ENCODE measurements at regions not wholly inside any gene's neighbourhood (a gene's known extent, or its start where the extent isn't known, plus 50 kb on each side); places are given as distances from the start of the nearest gene placed in this dataset.

DNA sequence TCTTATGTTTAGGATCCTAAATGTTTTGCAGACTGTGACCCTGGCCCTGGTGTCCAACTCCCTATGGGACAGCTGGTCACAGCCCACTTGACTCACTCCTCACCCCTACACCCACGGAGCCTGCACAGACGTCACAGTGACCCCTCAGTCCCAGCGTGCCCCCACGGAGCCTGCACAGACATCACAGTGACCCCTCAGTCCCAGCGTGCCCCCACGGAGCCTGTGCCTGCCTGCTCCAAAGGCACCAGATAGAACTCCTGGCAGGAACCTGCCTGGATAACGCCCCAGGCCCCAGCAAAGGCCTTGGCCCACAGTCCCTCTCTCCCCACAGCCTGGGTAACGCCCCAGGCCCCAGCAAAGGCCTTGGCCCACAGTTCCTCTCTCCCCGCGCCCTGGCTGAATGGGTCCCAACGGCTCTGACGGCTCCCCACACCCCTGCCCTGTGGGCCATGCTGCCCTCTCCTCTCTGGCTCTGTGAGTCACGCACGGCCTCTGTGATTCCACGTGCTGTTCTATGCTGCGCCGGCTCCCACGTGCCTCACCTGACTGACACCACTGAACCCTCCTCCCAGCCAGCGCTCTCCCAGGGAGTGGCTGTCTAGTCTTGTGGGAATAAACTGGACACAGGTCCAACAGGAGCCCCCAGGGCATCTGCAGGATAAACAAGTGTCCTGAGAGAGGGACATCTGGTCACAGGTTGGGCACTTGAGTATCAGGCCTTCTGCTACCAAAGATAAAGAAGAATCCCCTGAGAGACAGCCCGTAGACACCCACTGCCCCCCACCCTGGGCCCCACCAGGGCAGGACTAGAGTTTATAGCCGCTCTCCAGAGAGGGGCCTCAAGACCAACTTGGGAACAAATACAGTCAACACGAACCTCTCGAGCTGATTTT is 250.3 kb downstream of the BRD1 start:
- no peak for TF ChIP-seq CTCF (IDR thresholded peaks at IDR 0.05)
- no peaks in the 10 kb centered on the region for H3K27me3 Mint-ChIP-seq (ENCODE audit: low read depth in 2 of 2)

GRCh38 chr22:49576241-49577141 is 251.2 kb downstream of the BRD1 start:
- no peaks in the 10 kb centered on the region for H3K36me3 ChIP-seq (ENCODE audit: control insufficient read depth, insufficient read depth, low read length)
- Mint-ChIP-seq H3K27me3 (ENCODE audit: low read depth in 2 of 2) (no peaks in the 10 kb centered on the region), H3K9me3 (no peaks in the 10 kb centered on the region), H3K4me3 (no peak overlapping the region), H3K36me3 (no peaks in the 10 kb centered on the region), H3K27ac (no peak overlapping the region), H3K4me1 (peaks cover 12 to 29% of the 10 kb centered on the region in 2 donors)
- ATAC-seq = no peak
- 93% methylated on average over 36 of the region's 36 CpGs for WGBS (ENCODE audit: insufficient coverage)
- no peaks in the 10 kb centered on the region for H3K27me3 ChIP-seq (ENCODE audit: control insufficient read depth, insufficient read depth, low read length)
- peaks cover 6% of the 10 kb centered on the region for H3K9me3 ChIP-seq (ENCODE audit: control insufficient read depth, insufficient read depth, low read length)
- intact Hi-C loops (cut with micrococcal nuclease) = no loop called here
- H3K27ac ChIP-seq (ENCODE audit: low read length) = no peak overlapping the region
- no peak overlapping the region for H3K4me3 ChIP-seq (ENCODE audit: low read length)
- no peak for TF ChIP-seq CTCF (IDR thresholded peaks at IDR 0.05)
- H3K4me1 ChIP-seq (ENCODE audit: control insufficient read depth, insufficient read depth, low read length) = no peaks in the 10 kb centered on the region
- DNase-seq = no peak

More for the DNA sequence above, 250.3 kb downstream of the BRD1 start:
- no peaks in the 10 kb centered on the region for H3K36me3 Mint-ChIP-seq
- intact Hi-C loops (cut with micrococcal nuclease) = no loop called here
- Histone ChIP-seq H3K9me3 (ENCODE audit: control insufficient read depth, insufficient read depth, low read length) (peaks cover 6% of the 10 kb centered on the region), H3K27me3 (ENCODE audit: control insufficient read depth, insufficient read depth, low read length) (no peaks in the 10 kb centered on the region), H3K4me1 (ENCODE audit: control insufficient read depth, insufficient read depth, low read length) (no peaks in the 10 kb centered on the region), H3K27ac (ENCODE audit: low read length) (no peak overlapping the region), H3K4me3 (ENCODE audit: low read length) (no peak overlapping the region), H3K36me3 (ENCODE audit: control insufficient read depth, insufficient read depth, low read length) (no peaks in the 10 kb centered on the region)
- no peak for DNase-seq
- no peak overlapping the region for H3K4me3 Mint-ChIP-seq
- peaks cover 12 to 29% of the 10 kb centered on the region in 2 donors for H3K4me1 Mint-ChIP-seq
- no peak overlapping the region for H3K27ac Mint-ChIP-seq
- WGBS (ENCODE audit: insufficient coverage) = 93% methylated on average over 23 of the region's 23 CpGs
- H3K9me3 Mint-ChIP-seq = no peaks in the 10 kb centered on the region
- ATAC-seq = no peak

DNA sequence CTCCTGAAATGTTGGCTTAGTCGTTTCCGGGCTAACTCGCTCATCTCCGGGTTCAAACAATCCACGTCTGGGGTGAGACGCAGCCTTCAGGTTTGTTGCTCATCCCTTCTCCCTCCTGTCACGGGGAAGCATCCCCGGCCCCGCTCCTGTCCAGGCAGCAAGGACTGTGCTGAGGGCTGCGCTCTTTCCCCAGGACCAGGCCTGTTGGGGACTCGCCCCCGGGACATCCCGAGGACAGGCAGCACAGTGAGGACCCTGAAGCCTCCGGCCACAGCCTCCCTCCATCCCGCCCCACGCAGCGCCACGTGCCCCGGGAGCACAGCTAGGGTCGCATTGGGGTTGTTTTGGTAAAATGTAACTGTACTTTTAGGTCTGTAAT is 252.0 kb downstream of the BRD1 start:
- TF ChIP-seq CTCF (IDR thresholded peaks at IDR 0.05) = no peak
- H3K27ac Mint-ChIP-seq = no peak overlapping the region
- H3K27ac ChIP-seq (ENCODE audit: low read length) = no peak overlapping the region
- no peak overlapping the region for H3K4me3 ChIP-seq (ENCODE audit: low read length)
- WGBS (ENCODE audit: insufficient coverage) = 96% methylated on average over 20 of the region's 20 CpGs
- no peak overlapping the region for H3K4me3 Mint-ChIP-seq
- H3K9me3 Mint-ChIP-seq = no peaks in the 10 kb centered on the region
- H3K36me3 ChIP-seq (ENCODE audit: control insufficient read depth, insufficient read depth, low read length) = no peaks in the 10 kb centered on the region
- DNase-seq (no peak), ATAC-seq (no peak)
- H3K27me3 ChIP-seq (ENCODE audit: control insufficient read depth, insufficient read depth, low read length) = no peaks in the 10 kb centered on the region
- H3K9me3 ChIP-seq (ENCODE audit: control insufficient read depth, insufficient read depth, low read length) = peaks cover 6% of the 10 kb centered on the region
- no peaks in the 10 kb centered on the region for H3K4me1 ChIP-seq (ENCODE audit: control insufficient read depth, insufficient read depth, low read length)
- H3K36me3 Mint-ChIP-seq = no peaks in the 10 kb centered on the region
- intact Hi-C loops (cut with micrococcal nuclease) = no loop called here
- H3K27me3 Mint-ChIP-seq (ENCODE audit: low read depth in 2 of 2) = no peaks in the 10 kb centered on the region
- peaks cover 12 to 29% of the 10 kb centered on the region in 2 donors for H3K4me1 Mint-ChIP-seq
